IPS-15b (cell line): ENCODE measurements at regions not wholly inside any gene's neighbourhood (a gene's known extent, or its start where the extent isn't known, plus 50 kb on each side); places are given as distances from the start of the nearest gene placed in this dataset.
"Not testable (repeated sequence)": the region's sequence is repeated elsewhere in the genome, so short reads cannot be mapped to it uniquely, and the experiment has no call there.

Experiments used
- H3K27me3 ChIP-seq: one replicate; pipeline ENCODE4 v1.6.1; 2013; ENCODE audit warnings: low read length; ENCODE audit not compliant: control insufficient read depth, insufficient read depth
- H3K36me3 ChIP-seq: one replicate; pipeline ENCODE4 v1.6.1; 2013; ENCODE audit warnings: low read length; ENCODE audit not compliant: control insufficient read depth, insufficient read depth
- H3K4me1 ChIP-seq: one replicate; pipeline ENCODE4 v1.6.1; 2013; ENCODE audit warnings: mild to moderate bottlenecking, low read length; ENCODE audit not compliant: control insufficient read depth, insufficient read depth
- H3K4me3 ChIP-seq: one replicate; pipeline ENCODE4 v1.5.1; 2013; ENCODE audit warnings: low read depth, low read length
- H3K9ac ChIP-seq: one replicate; pipeline ENCODE4 v1.6.1; 2013; ENCODE audit warnings: low read depth, mild to moderate bottlenecking, low read length
- H3K9me3 ChIP-seq: one replicate; pipeline ENCODE4 v1.6.1; 2013; ENCODE audit warnings: mild to moderate bottlenecking, low read length; ENCODE audit not compliant: control insufficient read depth, insufficient read depth

- Histone ChIP-seq H3K27me3 (no peaks in the 10 kb centered on the region), H3K36me3 (no peaks in the 10 kb centered on the region), H3K4me1 (no peaks in the 10 kb centered on the region), H3K9me3 (no peaks in the 10 kb centered on the region), H3K9ac (no peak overlapping the region), H3K4me3 (no peak overlapping the region)
Observed at GRCh38 chr4:28004520-28004919, 1143.9 kb downstream of the STIM2 start.

- Histone ChIP-seq H3K4me3 (no peak overlapping the region), H3K9ac (no peak overlapping the region), H3K36me3 (no peaks in the 10 kb centered on the region), H3K9me3 (no peaks in the 10 kb centered on the region), H3K4me1 (no peaks in the 10 kb centered on the region), H3K27me3 (no peaks in the 10 kb centered on the region)
Observed at GRCh38 chr4:28006021-28006420, 1145.4 kb downstream of the STIM2 start.

- Histone ChIP-seq H3K36me3 (no peaks in the 10 kb centered on the region), H3K9me3 (no peaks in the 10 kb centered on the region), H3K4me3 (no peak overlapping the region), H3K4me1 (no peaks in the 10 kb centered on the region), H3K27me3 (no peaks in the 10 kb centered on the region), H3K9ac (no peak overlapping the region)
Observed at GRCh38 chr4:28007693-28008092, 1147.1 kb downstream of the STIM2 start.

GRCh38 chr4:28009541-28009940 is 1148.9 kb downstream of the STIM2 start:
- H3K9me3 ChIP-seq: peaks cover 3% of the 10 kb centered on the region
- H3K9ac ChIP-seq: no peak overlapping the region
- H3K4me3 ChIP-seq: no peak overlapping the region
- no peaks in the 10 kb centered on the region for H3K4me1 ChIP-seq
- H3K27me3 ChIP-seq: no peaks in the 10 kb centered on the region
- H3K36me3 ChIP-seq: no peaks in the 10 kb centered on the region

GRCh38 chr4:28010577-28011240 is 1150.1 kb downstream of the STIM2 start:
- Histone ChIP-seq H3K4me1 (no peaks in the 10 kb centered on the region), H3K4me3 (no peak overlapping the region), H3K9me3 (peaks cover 4% of the 10 kb centered on the region), H3K9ac (no peak overlapping the region), H3K27me3 (no peaks in the 10 kb centered on the region), H3K36me3 (no peaks in the 10 kb centered on the region)

GRCh38 chr4:28014469-28014868 is 1153.8 kb downstream of the STIM2 start:
- H3K27me3 ChIP-seq: no peaks in the 10 kb centered on the region
- H3K36me3 ChIP-seq: no peaks in the 10 kb centered on the region
- H3K4me1 ChIP-seq: no peaks in the 10 kb centered on the region
- no peak overlapping the region for H3K9ac ChIP-seq
- H3K4me3 ChIP-seq: no peak overlapping the region
- peaks cover 4% of the 10 kb centered on the region for H3K9me3 ChIP-seq

GRCh38 chr4:28015996-28016395 is 1155.4 kb downstream of the STIM2 start:
- no peaks in the 10 kb centered on the region for H3K36me3 ChIP-seq
- H3K9ac ChIP-seq: no peak overlapping the region
- no peak overlapping the region for H3K4me3 ChIP-seq
- no peaks in the 10 kb centered on the region for H3K4me1 ChIP-seq
- H3K9me3 ChIP-seq: peaks cover 4% of the 10 kb centered on the region
- H3K27me3 ChIP-seq: no peaks in the 10 kb centered on the region

GRCh38 chr4:28038253-28038652 is 1177.6 kb downstream of the STIM2 start:
- H3K9ac ChIP-seq, H3K4me3 ChIP-seq, H3K9me3 ChIP-seq, H3K4me1 ChIP-seq, H3K27me3 ChIP-seq, H3K36me3 ChIP-seq: not testable (repeated sequence)

GRCh38 chr4:28062562-28062961 is 1201.9 kb downstream of the STIM2 start:
- Histone ChIP-seq H3K4me1 (no peaks in the 10 kb centered on the region), H3K9ac (no peak overlapping the region), H3K4me3 (no peak overlapping the region), H3K9me3 (no peaks in the 10 kb centered on the region), H3K36me3 (no peaks in the 10 kb centered on the region), H3K27me3 (no peaks in the 10 kb centered on the region)

GRCh38 chr4:28073860-28074555 is 1213.4 kb downstream of the STIM2 start:
- H3K27me3 ChIP-seq: no peaks in the 10 kb centered on the region
- H3K36me3 ChIP-seq: no peaks in the 10 kb centered on the region
- no peaks in the 10 kb centered on the region for H3K4me1 ChIP-seq
- H3K4me3 ChIP-seq: no peak overlapping the region
- H3K9me3 ChIP-seq: no peaks in the 10 kb centered on the region
- H3K9ac ChIP-seq: no peak overlapping the region

GRCh38 chr4:28075401-28075956 is 1214.8 kb downstream of the STIM2 start:
- no peak overlapping the region for H3K4me3 ChIP-seq
- H3K9me3 ChIP-seq: no peaks in the 10 kb centered on the region
- H3K36me3 ChIP-seq: no peaks in the 10 kb centered on the region
- no peaks in the 10 kb centered on the region for H3K4me1 ChIP-seq
- H3K9ac ChIP-seq: no peak overlapping the region
- no peaks in the 10 kb centered on the region for H3K27me3 ChIP-seq

- not testable (repeated sequence) for H3K4me1 ChIP-seq, H3K4me3 ChIP-seq, H3K27me3 ChIP-seq, H3K36me3 ChIP-seq, H3K9me3 ChIP-seq, H3K9ac ChIP-seq
Observed at GRCh38 chr4:28077203-28077602, 1216.6 kb downstream of the STIM2 start.
